SU-DHL-6 (cell line): ENCODE measurements at regions not wholly inside any gene's neighbourhood (a gene's known extent, or its start where the extent isn't known, plus 50 kb on each side); places are given as distances from the start of the nearest gene placed in this dataset.

Source experiments
- H2AFZ ChIP-seq: fragments of 200-600 bp; sonication (generic); 2 replicates; pipeline ENCODE4 v1.6.1; 2014; ENCODE audit warnings: low read depth, mild to moderate bottlenecking, moderate library complexity, mixed read lengths, antibody characterized with exemption, low read length; ENCODE audit not compliant: severe bottlenecking
- H3F3A ChIP-seq: fragments of 200-600 bp; shearing (Covaris generic); 2 replicates; pipeline ENCODE4 v1.6.0; 2016; ENCODE audit warnings: antibody characterized with exemption, mild to moderate bottlenecking; ENCODE audit not compliant: insufficient read depth
- H3K27ac ChIP-seq: fragments of 200-600 bp; sonication (generic); 2 replicates; pipeline ENCODE4 v1.5.1; 2016; ENCODE audit warnings: low read depth, mild to moderate bottlenecking, low read length, moderate library complexity, mixed read lengths
- H3K27me3 ChIP-seq: fragments of 200-600 bp; sonication (generic), shearing (Covaris generic); 2 replicates; pipeline ENCODE4 v1.6.0; 2014; ENCODE audit warnings: mild to moderate bottlenecking, low read length
- H3K36me3 ChIP-seq: fragments of 200-600 bp; sonication (generic); 2 replicates; pipeline ENCODE4 v1.6.1; 2014; ENCODE audit warnings: mild to moderate bottlenecking, low read length, mixed read lengths
- H3K4me2 ChIP-seq: fragments of 300-600, 200-600 bp; shearing (Covaris generic), sonication (generic); 2 replicates; pipeline ENCODE4 v1.6.0; 2014; ENCODE audit warnings: low read length, low read depth, mild to moderate bottlenecking; ENCODE audit not compliant: poor library complexity, severe bottlenecking
- H3K4me3 ChIP-seq: fragments of 200-600 bp; sonication (generic); 2 replicates; pipeline ENCODE4 v1.5.1; 2014; ENCODE audit warnings: antibody characterized with exemption, low read length, mild to moderate bottlenecking, mixed read lengths; ENCODE audit not compliant: insufficient read depth, poor library complexity, severe bottlenecking
- H3K79me2 ChIP-seq: fragments of 200-600 bp; sonication (generic); 2 replicates; pipeline ENCODE4 v1.6.1; 2014; ENCODE audit warnings: mild to moderate bottlenecking, low read length, moderate library complexity; ENCODE audit not compliant: insufficient read depth
- H3K9ac ChIP-seq: fragments of 200-600 bp; sonication (generic); 2 replicates; pipeline ENCODE4 v1.7.0; 2014; ENCODE audit warnings: mild to moderate bottlenecking, low read length
- H3K9me2 ChIP-seq: fragments of 200-600 bp; sonication (generic); replicated peaks from 2 replicates; pipeline ENCODE4 v1.6.1; 2014; ENCODE audit warnings: low read length; ENCODE audit not compliant: insufficient read depth
- H3K9me3 ChIP-seq: fragments of 200-600 bp; sonication (generic); 2 replicates; pipeline ENCODE4 v1.6.1; 2014; ENCODE audit warnings: low read length, mixed read lengths; ENCODE audit not compliant: insufficient read depth
- H4K20me1 ChIP-seq: fragments of 200-600 bp; sonication (generic); 2 replicates; pipeline ENCODE4 v1.6.1; 2014; ENCODE audit warnings: low read depth, mild to moderate bottlenecking, antibody characterized with exemption, low read length, moderate library complexity, mixed read lengths
- EZH2phosphoT487 ChIP-seq: fragments of 200-600 bp; sonication (generic), shearing (Covaris generic); conservative IDR thresholded peaks from 2 replicates; pipeline ENCODE4 v1.6.1; 2018; ENCODE audit warnings: mild to moderate bottlenecking, antibody characterized with exemption, low read length, moderate library complexity, mixed read lengths
- TF ChIP-seq, protein P1 (sequence below): fragments of 200-600 bp; sonication (generic); IDR thresholded peaks from one replicate; pipeline ENCODE4 v1.5.1; 2017; ENCODE audit warnings: antibody characterized with exemption, mild to moderate bottlenecking, low read length, moderate library complexity; ENCODE audit not compliant: insufficient read depth, poor library complexity, severe bottlenecking

DNA sequence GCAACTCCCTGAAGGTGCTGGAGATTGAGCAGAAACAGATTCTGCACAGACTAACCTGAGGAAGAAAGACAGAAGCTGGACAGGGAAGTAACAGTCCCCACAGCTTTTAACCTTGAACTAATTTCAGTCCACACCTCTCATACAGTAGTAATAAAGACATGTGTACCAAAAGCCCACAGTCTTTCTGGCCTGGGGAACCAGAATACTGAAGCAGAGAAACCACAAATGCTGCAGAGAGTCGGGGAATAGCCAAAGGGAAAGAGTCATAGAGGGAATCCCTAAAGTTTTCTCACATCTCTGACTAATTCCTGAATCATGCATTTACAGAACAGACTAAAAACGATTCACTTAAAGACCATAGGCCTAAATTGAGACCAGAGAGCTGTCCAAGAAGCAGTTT lies 503.4 kb upstream of the NECTIN3 start:
- H3F3A ChIP-seq: no peaks in the 10 kb centered on the region
- no peak overlapping the region for H3K9ac ChIP-seq
- no peaks in the 10 kb centered on the region for H3K79me2 ChIP-seq
- TF ChIP-seq, protein P1, sequence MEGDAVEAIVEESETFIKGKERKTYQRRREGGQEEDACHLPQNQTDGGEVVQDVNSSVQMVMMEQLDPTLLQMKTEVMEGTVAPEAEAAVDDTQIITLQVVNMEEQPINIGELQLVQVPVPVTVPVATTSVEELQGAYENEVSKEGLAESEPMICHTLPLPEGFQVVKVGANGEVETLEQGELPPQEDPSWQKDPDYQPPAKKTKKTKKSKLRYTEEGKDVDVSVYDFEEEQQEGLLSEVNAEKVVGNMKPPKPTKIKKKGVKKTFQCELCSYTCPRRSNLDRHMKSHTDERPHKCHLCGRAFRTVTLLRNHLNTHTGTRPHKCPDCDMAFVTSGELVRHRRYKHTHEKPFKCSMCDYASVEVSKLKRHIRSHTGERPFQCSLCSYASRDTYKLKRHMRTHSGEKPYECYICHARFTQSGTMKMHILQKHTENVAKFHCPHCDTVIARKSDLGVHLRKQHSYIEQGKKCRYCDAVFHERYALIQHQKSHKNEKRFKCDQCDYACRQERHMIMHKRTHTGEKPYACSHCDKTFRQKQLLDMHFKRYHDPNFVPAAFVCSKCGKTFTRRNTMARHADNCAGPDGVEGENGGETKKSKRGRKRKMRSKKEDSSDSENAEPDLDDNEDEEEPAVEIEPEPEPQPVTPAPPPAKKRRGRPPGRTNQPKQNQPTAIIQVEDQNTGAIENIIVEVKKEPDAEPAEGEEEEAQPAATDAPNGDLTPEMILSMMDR: no peak
- TF ChIP-seq EZH2phosphoT487: no peak
- no peaks in the 10 kb centered on the region for H3K9me3 ChIP-seq
- H3K36me3 ChIP-seq: no peaks in the 10 kb centered on the region
- H3K4me2 ChIP-seq: no peak overlapping the region
- no peak overlapping the region for H3K4me3 ChIP-seq
- no peaks in the 10 kb centered on the region for H3K9me2 ChIP-seq
- H3K27me3 ChIP-seq: no peaks in the 10 kb centered on the region
- H4K20me1 ChIP-seq: no peaks in the 10 kb centered on the region
- no peak overlapping the region for H2AFZ ChIP-seq
- H3K27ac ChIP-seq: no peak overlapping the region

DNA sequence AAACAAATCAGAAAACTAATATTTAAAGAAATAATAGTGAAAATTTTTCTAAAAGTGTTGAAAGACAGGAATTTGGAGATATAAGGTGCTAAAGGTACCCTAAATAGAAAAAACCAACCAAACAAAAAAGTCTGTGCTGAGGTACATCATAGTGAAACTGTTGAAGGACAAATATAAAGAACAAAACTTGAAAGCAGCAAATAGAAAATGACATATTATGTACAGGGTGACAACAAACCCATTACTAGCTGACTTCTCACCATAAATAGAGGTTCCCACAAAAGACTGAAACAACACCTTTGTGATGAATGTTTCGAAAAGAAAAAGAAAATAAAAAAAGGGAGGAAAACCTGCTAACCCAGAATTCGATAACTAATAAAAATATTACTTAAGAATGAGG lies 502.5 kb upstream of the NECTIN3 start:
- Histone ChIP-seq H2AFZ (no peak overlapping the region), H3K79me2 (no peaks in the 10 kb centered on the region), H4K20me1 (no peaks in the 10 kb centered on the region), H3F3A (no peaks in the 10 kb centered on the region), H3K36me3 (no peaks in the 10 kb centered on the region), H3K9me2 (no peaks in the 10 kb centered on the region), H3K27ac (no peak overlapping the region), H3K9ac (no peak overlapping the region), H3K4me3 (no peak overlapping the region), H3K9me3 (no peaks in the 10 kb centered on the region), H3K4me2 (no peak overlapping the region), H3K27me3 (no peaks in the 10 kb centered on the region)
- no peak for TF ChIP-seq EZH2phosphoT487
- TF ChIP-seq, protein P1: no peak

DNA sequence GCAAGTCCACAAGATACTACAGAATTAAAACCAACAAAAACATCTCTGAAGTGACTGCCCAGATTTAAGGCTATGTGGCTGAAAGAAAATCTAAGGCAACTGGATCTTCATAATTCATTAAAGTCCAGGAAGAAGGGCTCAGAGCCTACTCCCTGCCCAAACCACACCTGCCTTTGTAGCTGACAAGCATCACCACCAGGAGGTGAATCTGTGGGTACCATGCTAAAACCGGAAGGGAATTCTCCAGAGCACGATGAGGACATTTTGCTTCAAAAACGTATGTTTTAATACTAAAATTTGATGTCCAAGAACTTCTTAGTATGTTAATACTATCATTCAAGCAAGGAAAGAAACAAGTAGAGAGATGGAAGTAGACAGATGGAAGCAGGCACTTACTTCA lies 495.9 kb upstream of the NECTIN3 start:
- TF ChIP-seq, protein P1: no peak
- TF ChIP-seq EZH2phosphoT487: no peak
- Histone ChIP-seq H3K27ac (no peak overlapping the region), H2AFZ (no peak overlapping the region), H3K4me2 (no peak overlapping the region), H4K20me1 (no peaks in the 10 kb centered on the region), H3K9me2 (no peaks in the 10 kb centered on the region), H3K9me3 (no peaks in the 10 kb centered on the region), H3F3A (no peaks in the 10 kb centered on the region), H3K36me3 (no peaks in the 10 kb centered on the region), H3K27me3 (no peaks in the 10 kb centered on the region), H3K79me2 (no peaks in the 10 kb centered on the region), H3K9ac (no peak overlapping the region), H3K4me3 (no peak overlapping the region)
